ENCODE measurements at regions not wholly inside any gene's neighbourhood (a gene's known extent, or its start where the extent isn't known, plus 50 kb on each side); places are given as distances from the start of the nearest gene placed in this dataset.

- DNase-seq (ENCODE audit: low read depth), result peak; percentile 46
- H3K4me3 ChIP-seq (ENCODE audit: low read depth, low read length), result no peak overlapping the region
- TF ChIP-seq CTCF (IDR thresholded peaks at IDR 0.05; ENCODE audit: low read depth, low read length) (peak; percentile 15), POLR2A (IDR thresholded peaks at IDR 0.05; ENCODE audit: extremely low read depth, insufficient read length) (no peak)
These were observed 157.2 kb downstream of the TM9SF2 start for GRCh38 chr13:99658261-99658991.

GRCh38 chr13:99657848-99658260, 156.6 kb downstream of the TM9SF2 start:
- DNase-seq (ENCODE audit: low read depth), result no peak
- H3K4me3 ChIP-seq (ENCODE audit: low read depth, low read length), result no peak overlapping the region
- no peak for TF ChIP-seq CTCF (IDR thresholded peaks at IDR 0.05; ENCODE audit: low read depth, low read length)
- no peak for TF ChIP-seq POLR2A (IDR thresholded peaks at IDR 0.05; ENCODE audit: extremely low read depth, insufficient read length)
- TF ChIP-seq MYC (IDR thresholded peaks at IDR 0.05; ENCODE audit: low read depth, low read length), result no peak
- no peak for TF ChIP-seq MAX (IDR thresholded peaks at IDR 0.05; ENCODE audit: low read depth, low read length)

- TF ChIP-seq CTCF (IDR thresholded peaks at IDR 0.05; ENCODE audit: low read depth, low read length) (no peak), MYC (IDR thresholded peaks at IDR 0.05; ENCODE audit: low read depth, low read length) (no peak), POLR2A (IDR thresholded peaks at IDR 0.05; ENCODE audit: extremely low read depth, insufficient read length) (no peak), MAX (IDR thresholded peaks at IDR 0.05; ENCODE audit: low read depth, low read length) (no peak)
- DNase-seq (ENCODE audit: low read depth), result no peak
- H3K4me3 ChIP-seq (ENCODE audit: low read depth, low read length), result no peak overlapping the region
These were observed 155.6 kb downstream of the TM9SF2 start for GRCh38 chr13:99656844-99657381.

- TF ChIP-seq MYC (IDR thresholded peaks at IDR 0.05; ENCODE audit: low read depth, low read length) (no peak), CTCF (IDR thresholded peaks at IDR 0.05; ENCODE audit: low read depth, low read length) (peak; percentile 93)
- peak; percentile 80 for DNase-seq (ENCODE audit: low read depth)
- H3K4me3 ChIP-seq (ENCODE audit: low read depth, low read length), result no peak overlapping the region
These were observed 154.9 kb downstream of the TM9SF2 start for GRCh38 chr13:99656092-99656745.

- no peak overlapping the region for H3K4me3 ChIP-seq (ENCODE audit: low read depth, low read length)
- peak; percentile 8 for DNase-seq (ENCODE audit: low read depth)
- TF ChIP-seq MYC (IDR thresholded peaks at IDR 0.05; ENCODE audit: low read depth, low read length), result no peak
- no peak for TF ChIP-seq MAX (IDR thresholded peaks at IDR 0.05; ENCODE audit: low read depth, low read length)
- no peak for TF ChIP-seq POLR2A (IDR thresholded peaks at IDR 0.05; ENCODE audit: extremely low read depth, insufficient read length)
- no peak for TF ChIP-seq CTCF (IDR thresholded peaks at IDR 0.05; ENCODE audit: low read depth, low read length)
These were observed 154.2 kb downstream of the TM9SF2 start for GRCh38 chr13:99655351-99656091.
